Endothelial cell of umbilical vein (primary cell): ENCODE measurements at regions not wholly inside any gene's neighbourhood (a gene's known extent, or its start where the extent isn't known, plus 50 kb on each side); places are given as distances from the start of the nearest gene placed in this dataset.

Source experiments
- CTCF ChIP-seq, 2 donors: IDR thresholded peaks; 1 replicate in 1 of 2; 2 replicates in 1 of 2; pipeline ENCODE4 v1.5.1; 2011; ENCODE audit warnings: low read length in 2 of 2, mild to moderate bottlenecking in 2 of 2, moderate library complexity in 2 of 2, control low read depth in 1 of 2, inconsistent platforms in 1 of 2, low read depth in 1 of 2; ENCODE audit not compliant: insufficient read depth in 1 of 2; ENCODE audit errors: extremely low read depth in 1 of 2
- EZH2 ChIP-seq: IDR thresholded peaks from 2 replicates; pipeline ENCODE4 v1.6.1; 2012; ENCODE audit warnings: borderline replicate concordance, low read depth, mild to moderate bottlenecking, moderate library complexity, low read length, inconsistent platforms; ENCODE audit not compliant: severe bottlenecking
- FOS ChIP-seq: IDR thresholded peaks from 2 replicates; pipeline ENCODE4 v1.6.1; 2011; ENCODE audit warnings: mild to moderate bottlenecking, low read length, moderate library complexity, borderline replicate concordance; ENCODE audit not compliant: insufficient read depth
- GATA2 ChIP-seq: IDR thresholded peaks from 2 replicates; pipeline ENCODE4 v1.7.0; 2011; ENCODE audit warnings: low read depth, mild to moderate bottlenecking, moderate library complexity, mixed read lengths, low read length; ENCODE audit not compliant: insufficient read length, insufficient read depth
- JUN ChIP-seq: IDR thresholded peaks from 2 replicates; pipeline ENCODE4 v1.6.1; 2011; ENCODE audit warnings: borderline replicate concordance, low read depth; ENCODE audit not compliant: insufficient read length, insufficient read depth
- MYC ChIP-seq: IDR thresholded peaks from one replicate; pipeline ENCODE4 v1.6.1; 2011; ENCODE audit warnings: mild to moderate bottlenecking, low read depth, low read length
- POLR2A ChIP-seq: IDR thresholded peaks from 2 replicates; pipeline ENCODE4 v1.6.1; 2012; ENCODE audit warnings: low read depth, mild to moderate bottlenecking, control low read depth, low read length
- POLR2AphosphoS5 ChIP-seq: IDR thresholded peaks from 2 replicates; pipeline ENCODE4 v1.6.1; 2012; ENCODE audit warnings: low read depth, mild to moderate bottlenecking, control low read depth, low read length, moderate library complexity; ENCODE audit not compliant: insufficient read depth
- TF ChIP-seq, protein P1 (sequence below): IDR thresholded peaks from 2 replicates; pipeline ENCODE4 v1.6.1; 2011; ENCODE audit not compliant: insufficient read depth, insufficient read length

DNA sequence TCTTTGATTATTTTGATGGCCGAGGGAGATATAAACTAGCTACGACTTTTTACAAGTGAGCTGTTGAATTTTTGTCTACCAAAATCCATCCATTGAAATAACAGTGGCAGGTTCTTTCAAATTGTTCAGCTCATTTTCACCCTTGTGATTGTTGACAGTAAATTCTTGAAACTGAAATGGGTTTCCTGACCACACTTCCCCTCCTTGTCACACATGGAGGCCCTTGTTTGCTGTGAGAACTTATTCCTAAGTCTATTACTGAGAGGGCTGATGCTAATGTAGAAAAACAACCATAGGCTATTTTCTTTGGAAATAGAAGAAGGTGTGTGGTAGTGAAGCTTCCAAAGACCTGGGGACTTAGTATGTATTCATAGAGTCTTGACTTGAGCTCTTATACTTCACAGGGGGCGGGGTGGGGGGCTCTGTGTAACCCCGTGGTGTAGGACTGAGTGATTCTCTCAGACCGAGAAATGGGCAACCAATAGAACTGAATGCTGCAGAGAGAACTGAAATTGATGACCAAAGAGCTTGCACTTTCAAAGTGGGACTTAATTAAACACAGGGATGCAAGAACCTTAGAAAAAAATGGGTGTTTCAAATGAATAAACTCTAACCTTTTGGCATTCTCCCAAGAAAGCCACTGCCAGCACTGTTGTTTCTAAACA lies 718.9 kb downstream of the CCSER2 start:
- TF ChIP-seq CTCF (IDR thresholded peaks at IDR 0.05; ENCODE audit: extremely low read depth in 1 of 2, insufficient read depth in 1 of 2, low read depth in 1 of 2, low read length in 2 of 2) (no peak), POLR2A (no peak), EZH2 (no peak), FOS (no peak), POLR2AphosphoS5 (no peak), MYC (no peak), GATA2 (no peak), JUN (no peak)
- TF ChIP-seq, protein P1, sequence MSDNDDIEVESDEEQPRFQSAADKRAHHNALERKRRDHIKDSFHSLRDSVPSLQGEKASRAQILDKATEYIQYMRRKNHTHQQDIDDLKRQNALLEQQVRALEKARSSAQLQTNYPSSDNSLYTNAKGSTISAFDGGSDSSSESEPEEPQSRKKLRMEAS, result no peak
